ENCODE measurements at regions not wholly inside any gene's neighbourhood (a gene's known extent, or its start where the extent isn't known, plus 50 kb on each side); places are given as distances from the start of the nearest gene placed in this dataset.
A peak's percentile ranks its signal among the peaks of the same experiment; 100 is the strongest.

GRCh38 chr12:67477681-67478265 is 170.8 kb upstream of the DYRK2 start:
- no peak for DNase-seq
- H3K27me3 ChIP-seq (replicated peaks in 1 of 7): no peaks in the 10 kb centered on the region
- H3K27ac ChIP-seq: no peak overlapping the region
- TF ChIP-seq CTCF (IDR thresholded peaks at IDR 0.05 in 8 of 11, conservative IDR thresholded peaks at IDR 0.05 in 3 of 11) (no peak), POLR2A (IDR thresholded peaks at IDR 0.05) (no peak), POLR2AphosphoS5 (IDR thresholded peaks at IDR 0.05) (no peak)
- H3K9me3 ChIP-seq: no peaks in the 10 kb centered on the region
- peaks cover 0 to 8% (median 6%) of the 10 kb centered on the region in 6 donors for H3K4me1 ChIP-seq
- no peak overlapping the region for H3K4me3 ChIP-seq
- no peaks in the 10 kb centered on the region for H3K36me3 ChIP-seq
- 86 to 95% (median 92%) methylated on average over 8 of the region's 8 CpGs for WGBS, 5 donors
- intact Hi-C loops (cut with DNase I; ENCODE audit: low total_unique reads): no loop called here

GRCh38 chr12:67482751-67483661 is 165.5 kb upstream of the DYRK2 start:
- Histone ChIP-seq H3K27ac (peak overlapping the region in 5 of 8 donors; percentile 2 to 75 (median 56)), H3K27me3 (replicated peaks in 1 of 7) (no peaks in the 10 kb centered on the region), H3K4me3 (no peak overlapping the region), H3K36me3 (no peaks in the 10 kb centered on the region), H3K9me3 (peaks cover 0 to 14% (median 8%) of the 10 kb centered on the region in 8 donors), H3K4me1 (peaks cover 0 to 35% (median 24%) of the 10 kb centered on the region in 6 donors)
- intact Hi-C loops (cut with DNase I; ENCODE audit: low total_unique reads): no loop called here
- 12 to 31% (median 22%) methylated on average over 6 of the region's 6 CpGs for WGBS, 5 donors
- DNase-seq: peak; percentile 91
- TF ChIP-seq CTCF (IDR thresholded peaks at IDR 0.05 in 8 of 11, conservative IDR thresholded peaks at IDR 0.05 in 3 of 11) (no peak), POLR2AphosphoS5 (IDR thresholded peaks at IDR 0.05) (peak in 2 of 3 donors; percentile 29 to 58)

- intact Hi-C loops (cut with DNase I; ENCODE audit: low total_unique reads): no loop called here
- Histone ChIP-seq H3K9me3 (peaks cover 0 to 24% (median 18%) of the 10 kb centered on the region in 8 donors), H3K27me3 (replicated peaks in 1 of 7) (no peaks in the 10 kb centered on the region), H3K36me3 (no peaks in the 10 kb centered on the region), H3K4me1 (peaks cover 0 to 35% (median 24%) of the 10 kb centered on the region in 6 donors), H3K4me3 (no peak overlapping the region), H3K27ac (peak overlapping the region in 7 of 8 donors; percentile 5 to 75 (median 47))
- WGBS, 5 donors: 54 to 62% (median 57%) methylated on average over 3 of the region's 3 CpGs
- DNase-seq: no peak
- TF ChIP-seq POLR2AphosphoS5 (IDR thresholded peaks at IDR 0.05): no peak
Measured at GRCh38 chr12:67483871-67484554, 164.5 kb upstream of the DYRK2 start.

DNA sequence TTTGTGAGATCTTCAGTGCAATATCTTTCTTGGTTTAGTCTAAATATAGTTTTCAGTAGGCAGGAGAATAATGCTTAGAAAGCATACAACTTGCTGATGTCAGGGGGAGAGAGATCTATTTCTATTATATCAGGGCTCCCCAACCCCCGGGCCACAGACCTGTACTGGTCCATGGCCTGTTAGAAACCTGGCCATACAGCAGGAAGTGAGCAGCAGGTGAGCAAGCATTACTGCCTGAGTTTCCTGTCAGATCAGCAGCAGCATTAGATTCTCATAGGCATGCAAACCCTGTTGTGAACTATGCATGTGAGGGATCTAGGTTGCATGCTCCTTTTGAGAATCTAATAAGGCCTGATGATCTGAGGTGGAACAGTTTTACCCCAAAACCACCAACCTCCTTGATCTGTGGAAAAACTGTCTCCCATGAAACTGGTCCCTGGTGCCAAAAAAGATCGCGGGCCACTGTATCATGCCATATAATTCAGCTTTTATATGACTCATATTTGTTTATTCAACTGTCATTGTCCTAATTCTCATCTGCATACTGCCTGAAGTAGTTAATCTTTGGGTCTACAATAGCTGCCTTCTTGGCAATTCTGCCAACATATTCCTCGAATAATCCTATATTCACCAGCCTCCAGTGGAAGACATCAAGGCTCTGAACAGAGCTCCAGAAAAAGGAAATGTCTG is 163.6 kb upstream of the DYRK2 start:
- no peak for TF ChIP-seq CTCF (IDR thresholded peaks at IDR 0.05 in 8 of 11, conservative IDR thresholded peaks at IDR 0.05 in 3 of 11)
- no peak for TF ChIP-seq POLR2AphosphoS5 (IDR thresholded peaks at IDR 0.05)
- no peak for TF ChIP-seq POLR2A (IDR thresholded peaks at IDR 0.05)
- H3K27ac ChIP-seq: peak overlapping the region in 7 of 8 donors; percentile 5 to 75 (median 47)
- H3K4me3 ChIP-seq: no peak overlapping the region
- no peaks in the 10 kb centered on the region for H3K27me3 ChIP-seq (replicated peaks in 1 of 7)
- WGBS, 5 donors: 83 to 92% (median 85%) methylated on average over 3 to 4 of the region's 4 CpGs
- intact Hi-C loops (cut with DNase I; ENCODE audit: low total_unique reads): no loop called here
- H3K9me3 ChIP-seq: peaks cover 0 to 33% (median 27%) of the 10 kb centered on the region in 8 donors
- H3K36me3 ChIP-seq: no peaks in the 10 kb centered on the region
- peaks cover 0 to 35% (median 24%) of the 10 kb centered on the region in 6 donors for H3K4me1 ChIP-seq
- no peak for DNase-seq

All from spleen (tissue), 11 donors.